ENCODE measurements at regions not wholly inside any gene's neighbourhood (a gene's known extent, or its start where the extent isn't known, plus 50 kb on each side); places are given as distances from the start of the nearest gene placed in this dataset.

GRCh38 chr5:121516997-121517396 lies 334.7 kb upstream of the FTMT start:
- Mint-ChIP-seq H3K4me3 (no peak overlapping the region), H3K27me3 (ENCODE audit: low read depth) (no peaks in the 10 kb centered on the region), H3K27ac (no peak overlapping the region), H3K36me3 (ENCODE audit: low read depth) (no peaks in the 10 kb centered on the region), H3K9me3 (peaks cover 3% of the 10 kb centered on the region), H3K4me1 (no peaks in the 10 kb centered on the region)
- TF ChIP-seq CTCF (IDR thresholded peaks at IDR 0.05; ENCODE audit: unreplicated experiment in 3 of 3), result no peak

- H3K9me3 Mint-ChIP-seq, result no peaks in the 10 kb centered on the region
- no peak overlapping the region for H3K27ac Mint-ChIP-seq
- no peaks in the 10 kb centered on the region for H3K27me3 Mint-ChIP-seq (ENCODE audit: low read depth)
- no peak for TF ChIP-seq CTCF (IDR thresholded peaks at IDR 0.05; ENCODE audit: unreplicated experiment in 3 of 3)
- H3K36me3 Mint-ChIP-seq (ENCODE audit: low read depth), result no peaks in the 10 kb centered on the region
- no peaks in the 10 kb centered on the region for H3K4me1 Mint-ChIP-seq
- no peak overlapping the region for H3K4me3 Mint-ChIP-seq
These were observed 326.0 kb upstream of the FTMT start for GRCh38 chr5:121525706-121526105.

GRCh38 chr5:121526908-121527307 lies 324.8 kb upstream of the FTMT start:
- TF ChIP-seq CTCF (IDR thresholded peaks at IDR 0.05; ENCODE audit: unreplicated experiment in 3 of 3), result no peak
- Mint-ChIP-seq H3K4me1 (no peaks in the 10 kb centered on the region), H3K4me3 (no peak overlapping the region), H3K27me3 (ENCODE audit: low read depth) (no peaks in the 10 kb centered on the region), H3K27ac (no peak overlapping the region), H3K36me3 (ENCODE audit: low read depth) (no peaks in the 10 kb centered on the region), H3K9me3 (no peaks in the 10 kb centered on the region)

- no peak overlapping the region for H3K27ac Mint-ChIP-seq
- no peak overlapping the region for H3K4me3 Mint-ChIP-seq
- TF ChIP-seq CTCF (IDR thresholded peaks at IDR 0.05; ENCODE audit: unreplicated experiment in 3 of 3), result no peak
- no peaks in the 10 kb centered on the region for H3K4me1 Mint-ChIP-seq
- no peaks in the 10 kb centered on the region for H3K36me3 Mint-ChIP-seq (ENCODE audit: low read depth)
- H3K27me3 Mint-ChIP-seq (ENCODE audit: low read depth), result no peaks in the 10 kb centered on the region
- H3K9me3 Mint-ChIP-seq, result no peaks in the 10 kb centered on the region
These were observed 317.9 kb upstream of the FTMT start for GRCh38 chr5:121533814-121534213.

- no peaks in the 10 kb centered on the region for H3K4me1 Mint-ChIP-seq
- H3K4me3 Mint-ChIP-seq, result no peak overlapping the region
- no peak for TF ChIP-seq CTCF (IDR thresholded peaks at IDR 0.05; ENCODE audit: unreplicated experiment in 3 of 3)
- no peaks in the 10 kb centered on the region for H3K27me3 Mint-ChIP-seq (ENCODE audit: low read depth)
- no peaks in the 10 kb centered on the region for H3K36me3 Mint-ChIP-seq (ENCODE audit: low read depth)
- H3K27ac Mint-ChIP-seq, result no peak overlapping the region
- H3K9me3 Mint-ChIP-seq, result no peaks in the 10 kb centered on the region
These were observed 300.7 kb upstream of the FTMT start for GRCh38 chr5:121550989-121551388.

GRCh38 chr5:121559832-121560231 lies 291.9 kb upstream of the FTMT start:
- H3K9me3 Mint-ChIP-seq, result peaks cover 3% of the 10 kb centered on the region
- no peaks in the 10 kb centered on the region for H3K36me3 Mint-ChIP-seq (ENCODE audit: low read depth)
- no peaks in the 10 kb centered on the region for H3K4me1 Mint-ChIP-seq
- H3K27ac Mint-ChIP-seq, result no peak overlapping the region
- no peak for TF ChIP-seq CTCF (IDR thresholded peaks at IDR 0.05; ENCODE audit: unreplicated experiment in 3 of 3)
- no peak overlapping the region for H3K4me3 Mint-ChIP-seq
- no peaks in the 10 kb centered on the region for H3K27me3 Mint-ChIP-seq (ENCODE audit: low read depth)
